A549 (cell line): ENCODE measurements at regions not wholly inside any gene's neighbourhood (a gene's known extent, or its start where the extent isn't known, plus 50 kb on each side); places are given as distances from the start of the nearest gene placed in this dataset.

Experiments
- ATAC-seq, 2 experiments: fragments of 200-7000 bp in 1 of 2; fragments of >200 bp in 1 of 2; cut with Nextera tagmentation in 1 of 2; cut with Tn5 transposase in 1 of 2; 3 replicates each; pipeline versions ENCODE4 v1.8.0 to v1.9.1; 2018 to 2020; ENCODE audit warnings: mild to moderate bottlenecking in 1 of 2, moderate library complexity in 1 of 2
- CTCF ChIA-PET: fragments of 300-600 bp; sonication (Branson Sonifier 250); formaldehyde crosslinking; extraction: SDS; loops from one replicate; lab custom pipeline; 2021; ENCODE audit warnings: antibody characterized with exemption, inconsistent platforms; lab: Yijun Ruan, JAX
- POLR2A ChIA-PET: fragments of 350-600 bp; formaldehyde crosslinking; extraction: SDS; loops from one replicate; lab custom pipeline; 2021; ENCODE audit warnings: antibody characterized with exemption, inconsistent platforms; lab: Yijun Ruan, JAX
- DNase-seq, 2 experiments: peaks; one replicate each; pipeline versions ENCODE4 v3.0.0 to v3.0.0-alpha.2; 2011 to 2016; ENCODE audit warnings: low read depth in 1 of 2, low spot score in 1 of 2
- FAIRE-seq: peaks from 2 replicates; lab custom pipeline; 2011; peaks lifted over from hg19 to GRCh38; lab: Jason Lieb, UNC
- H3K27ac ChIP-seq, 2 experiments: fragments of >200 bp; sonication (Bioruptor Twin); formaldehyde crosslinking; 3 replicates each; pipeline ENCODE4 v1.5.1; 2016 to 2017
- H3K4me1 ChIP-seq: fragments of >200 bp; sonication (Bioruptor Twin); formaldehyde crosslinking; 3 replicates; pipeline ENCODE4 v1.6.1; 2016
- H3K4me2 ChIP-seq: fragments of >200 bp; sonication (Bioruptor Twin); formaldehyde crosslinking; 3 replicates; pipeline ENCODE4 v1.6.1; 2016
- H3K4me3 ChIP-seq: fragments of >200 bp; sonication (Bioruptor Twin); formaldehyde crosslinking; 3 replicates; pipeline ENCODE4 v1.5.1; 2016
- H3K9me3 ChIP-seq: fragments of >200 bp; sonication (Bioruptor Twin); formaldehyde crosslinking; 3 replicates; pipeline ENCODE4 v1.6.1; 2016
- BHLHE40 ChIP-seq: IDR thresholded peaks from 2 replicates; pipeline ENCODE4 v1.6.1; 2012; ENCODE audit warnings: low read depth, low read length, inconsistent platforms
- CHD4 ChIP-seq: fragments of 200-600 bp; sonication (generic); IDR thresholded peaks from 2 replicates; pipeline ENCODE4 v1.6.1; 2016; ENCODE audit warnings: antibody characterized with exemption, mild to moderate bottlenecking, borderline replicate concordance
- EHF ChIP-seq: fragments of 250-450 bp; sonication (Bioruptor Pico); IDR thresholded peaks from 2 replicates; pipeline ENCODE4 v1.5.0; 2020; ENCODE audit warnings: mild to moderate bottlenecking
- EHMT2 ChIP-seq: fragments of 200-600 bp; sonication (generic); IDR thresholded peaks from 2 replicates; pipeline ENCODE4 v1.6.1; 2016; ENCODE audit warnings: antibody characterized with exemption, low read depth, mild to moderate bottlenecking, moderate library complexity
- EP300 ChIP-seq, 2 experiments: fragments of >200 bp; sonication (Bioruptor Twin); formaldehyde crosslinking; IDR thresholded peaks; 2 replicates in 1 of 2; 3 replicates in 1 of 2; pipeline ENCODE4 v1.6.1; 2016 to 2017
- ESRRA ChIP-seq: fragments of 150-350 bp; IDR thresholded peaks from 2 replicates; pipeline ENCODE4 v1.6.1; 2014; ENCODE audit warnings: mild to moderate bottlenecking, low read length, borderline replicate concordance
- FOSB ChIP-seq: fragments of 250-450 bp; sonication (Bioruptor Pico); IDR thresholded peaks from 2 replicates; pipeline ENCODE4 v1.5.0; 2020; ENCODE audit warnings: mild to moderate bottlenecking, moderate library complexity
- FOSL2 ChIP-seq, 2 experiments: fragments of 450-650 bp in 1 of 2; fragments of >200 bp in 1 of 2; sonication (Bioruptor Twin) in 1 of 2; formaldehyde crosslinking; IDR thresholded peaks; 2 replicates each; pipeline versions ENCODE4 v1.5.0 to v1.6.1; 2016 to 2020; ENCODE audit warnings: mild to moderate bottlenecking in 1 of 2, moderate library complexity in 1 of 2
- FOXS1 ChIP-seq: fragments of 250-450 bp; sonication (Bioruptor Pico); IDR thresholded peaks from 2 replicates; pipeline ENCODE4 v1.5.0; 2020; ENCODE audit warnings: mild to moderate bottlenecking, moderate library complexity
- GATA3 ChIP-seq: IDR thresholded peaks from 2 replicates; pipeline ENCODE4 v1.6.1; 2012; ENCODE audit warnings: borderline replicate concordance
- HEYL ChIP-seq: fragments of 250-450 bp; sonication (Bioruptor Pico); IDR thresholded peaks from 2 replicates; pipeline ENCODE4 v1.8.0; 2021; ENCODE audit warnings: mild to moderate bottlenecking, moderate library complexity
- MYC ChIP-seq: IDR thresholded peaks from 2 replicates; pipeline ENCODE4 v1.6.1; 2012; ENCODE audit warnings: mild to moderate bottlenecking, inconsistent platforms, low read length, improper control_type of control experiment, borderline replicate concordance
- NPAS2 ChIP-seq: fragments of 250-450 bp; sonication (Bioruptor Pico); IDR thresholded peaks from 2 replicates; pipeline ENCODE4 v1.8.0; 2022; ENCODE audit warnings: mild to moderate bottlenecking, moderate library complexity, borderline replicate concordance
- RAD21 ChIP-seq, 2 experiments: fragments of >200 bp in 1 of 2; sonication (Bioruptor Twin) in 1 of 2; formaldehyde crosslinking in 1 of 2; IDR thresholded peaks in 1 of 2; conservative IDR thresholded peaks in 1 of 2; 2 replicates in 1 of 2; 3 replicates in 1 of 2; pipeline ENCODE4 v1.6.1; 2012 to 2018; ENCODE audit warnings: inconsistent platforms in 1 of 2
- RCOR1 ChIP-seq: fragments of 150-350 bp; IDR thresholded peaks from 2 replicates; pipeline ENCODE4 v1.6.1; 2014; ENCODE audit warnings: antibody characterized with exemption, low read length, low read depth
- RFX5 ChIP-seq: fragments of 450-650 bp; IDR thresholded peaks from 2 replicates; pipeline ENCODE4 v1.7.1; 2014; ENCODE audit warnings: antibody characterized with exemption, mild to moderate bottlenecking, moderate library complexity
- TP53 ChIP-seq: fragments of 250-450 bp; sonication (Bioruptor Pico); IDR thresholded peaks from 2 replicates; pipeline ENCODE4 v1.5.0; 2021; ENCODE audit warnings: mild to moderate bottlenecking, moderate library complexity
- ZC3H11A ChIP-seq: fragments of 450-650 bp; IDR thresholded peaks from 2 replicates; pipeline ENCODE4 v1.6.1; 2014; ENCODE audit warnings: antibody characterized with exemption, mild to moderate bottlenecking
- ZNF302 ChIP-seq: fragments of 250-450 bp; sonication (Bioruptor Pico); IDR thresholded peaks from 2 replicates; pipeline ENCODE4 v1.9.0; 2021; ENCODE audit warnings: inconsistent platforms, mild to moderate bottlenecking, moderate library complexity
- ZSCAN20 ChIP-seq: fragments of 250-450 bp; sonication (Bioruptor Pico); IDR thresholded peaks from 2 replicates; pipeline ENCODE4 v1.8.0; 2022; ENCODE audit warnings: mild to moderate bottlenecking, moderate library complexity
- WGBS: methylation state at CpG from one replicate; pipeline ENCODE4 v1.1.6; 2017; ENCODE audit errors: missing lambda C conversion rate; 5-methylcytosine and 5-hydroxymethylcytosine counted together
- TF ChIP-seq, protein P1 (sequence below): IDR thresholded peaks from 2 replicates; pipeline ENCODE4 v1.6.1; 2012
- TF ChIP-seq, protein P2 (sequence below): IDR thresholded peaks from 2 replicates; pipeline ENCODE4 v1.6.1; 2012; ENCODE audit warnings: low read depth, borderline replicate concordance
- TF ChIP-seq, protein P3 (sequence below): fragments of 150-350 bp; IDR thresholded peaks from 2 replicates; pipeline ENCODE4 v1.6.1; 2014; ENCODE audit warnings: low read depth, mild to moderate bottlenecking, low read length
- TF ChIP-seq, protein P4 (sequence below): fragments of >200 bp; sonication (Bioruptor Twin); formaldehyde crosslinking; IDR thresholded peaks from 2 replicates; pipeline ENCODE4 v1.6.1; 2016
- TF ChIP-seq, protein P5 (sequence below): fragments of 450-650 bp; IDR thresholded peaks from 2 replicates; pipeline ENCODE4 v1.6.1; 2014; ENCODE audit warnings: antibody characterized with exemption

DNA sequence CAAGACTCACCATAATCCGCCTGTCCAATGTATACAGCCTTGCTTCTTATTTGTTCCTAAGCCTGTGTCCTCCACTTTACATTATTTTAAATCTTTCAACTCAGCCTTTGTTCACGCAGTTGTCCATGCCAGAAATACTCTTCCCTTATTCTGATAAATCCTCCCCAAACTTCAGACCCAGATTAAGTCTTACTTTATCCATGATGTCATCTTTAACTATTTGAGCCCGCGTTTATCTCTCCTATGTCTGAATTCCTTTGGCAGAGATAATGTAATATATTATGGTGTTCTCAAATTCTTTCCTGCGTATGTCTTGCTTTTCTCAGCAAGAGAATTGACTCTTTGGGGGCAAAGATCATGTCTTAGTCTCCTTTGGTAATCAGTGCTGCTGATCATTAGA, 129.6 kb downstream of the LUZP4 start (continued):
- TF ChIP-seq RFX5 (no peak), FOXS1 (no peak), NPAS2 (CRISPR knock-in tag) (no peak), EP300 (IDR thresholded peaks at IDR 0.05) (no peak), ESRRA (no peak)
- TF ChIP-seq, protein P1, sequence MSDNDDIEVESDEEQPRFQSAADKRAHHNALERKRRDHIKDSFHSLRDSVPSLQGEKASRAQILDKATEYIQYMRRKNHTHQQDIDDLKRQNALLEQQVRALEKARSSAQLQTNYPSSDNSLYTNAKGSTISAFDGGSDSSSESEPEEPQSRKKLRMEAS: no peak
- TF ChIP-seq, protein P2, sequence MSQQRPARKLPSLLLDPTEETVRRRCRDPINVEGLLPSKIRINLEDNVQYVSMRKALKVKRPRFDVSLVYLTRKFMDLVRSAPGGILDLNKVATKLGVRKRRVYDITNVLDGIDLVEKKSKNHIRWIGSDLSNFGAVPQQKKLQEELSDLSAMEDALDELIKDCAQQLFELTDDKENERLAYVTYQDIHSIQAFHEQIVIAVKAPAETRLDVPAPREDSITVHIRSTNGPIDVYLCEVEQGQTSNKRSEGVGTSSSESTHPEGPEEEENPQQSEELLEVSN: no peak

DNA sequence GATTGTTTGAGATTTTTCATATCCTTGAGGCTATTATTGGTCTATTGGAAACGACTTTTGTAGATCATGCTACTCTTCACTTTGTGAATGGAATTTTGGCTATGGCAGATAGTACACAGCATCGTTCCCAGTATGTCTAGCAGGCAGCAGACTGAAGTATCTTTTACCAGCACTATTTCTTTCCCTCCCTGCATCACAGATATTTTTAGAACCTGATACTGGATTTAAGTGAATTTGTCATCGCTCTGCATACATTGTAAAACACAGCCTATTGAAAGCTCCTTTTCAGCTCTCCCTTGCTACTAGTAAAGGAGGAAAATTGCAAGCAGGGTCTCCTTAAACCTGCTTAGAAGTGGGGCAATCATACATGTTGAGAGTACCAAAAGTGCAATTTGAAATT, 133.6 kb downstream of the LUZP4 start:
- CTCF ChIA-PET: no interaction called here
- FAIRE-seq: peak; percentile 7

DNA sequence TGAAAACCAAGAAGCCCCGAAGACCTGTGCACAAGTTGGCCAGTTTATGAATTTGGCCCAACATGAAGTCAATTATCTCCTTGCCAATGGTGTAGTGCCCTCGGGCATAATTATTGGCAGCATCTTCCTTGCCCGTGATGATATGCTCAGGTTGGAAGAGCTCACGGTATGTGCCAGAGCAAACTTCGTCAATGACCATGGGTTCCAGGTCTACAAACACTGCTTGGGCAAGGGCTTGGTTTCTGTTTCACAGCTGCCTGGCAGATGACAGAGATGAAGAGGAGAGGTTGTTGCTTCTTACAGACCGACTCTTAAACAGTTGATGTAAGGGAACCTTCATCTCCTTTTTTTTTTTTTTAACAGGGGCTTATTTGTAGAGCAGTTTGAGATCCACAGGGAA, 135.6 kb upstream of the PLS3 start:
- Histone ChIP-seq H3K27ac (no peak overlapping the region), H3K4me3 (no peak overlapping the region), H3K4me1 (no peaks in the 10 kb centered on the region), H3K9me3 (no peaks in the 10 kb centered on the region), H3K4me2 (no peak overlapping the region)
- FAIRE-seq (peak; percentile 74), ATAC-seq (no peak), DNase-seq (no peak)
- WGBS: 44% methylated on average over 6 of the region's 6 CpGs
- TF ChIP-seq ZNF302 (CRISPR knock-in tag) (no peak), HEYL (no peak), EP300 (IDR thresholded peaks at IDR 0.05) (no peak), TP53 (no peak)
- ChIA-PET POLR2A (no interaction called here), CTCF (interaction anchor here (1.2 kb wide), 1 partner anchor 28 kb away, joined by 3 read pairs; no protein-coding TSS in a partner anchor)

More for the DNA sequence above, 133.6 kb downstream of the LUZP4 start:
- TF ChIP-seq RCOR1 (no peak), BHLHE40 (no peak), EHF (CRISPR knock-in tag) (no peak), MYC (no peak), EHMT2 (no peak), FOSB (CRISPR knock-in tag) (no peak), GATA3 (no peak), RFX5 (no peak), RAD21 (conservative IDR thresholded peaks at IDR 0.05 in 1 of 2, IDR thresholded peaks at IDR 0.05 in 1 of 2) (no peak), ZSCAN20 (no peak), ZC3H11A (no peak), FOSL2 (IDR thresholded peaks at IDR 0.05) (no peak), FOSL2 (CRISPR knock-in tag; IDR thresholded peaks at IDR 0.05) (no peak), CHD4 (no peak)
- TF ChIP-seq, protein P3, sequence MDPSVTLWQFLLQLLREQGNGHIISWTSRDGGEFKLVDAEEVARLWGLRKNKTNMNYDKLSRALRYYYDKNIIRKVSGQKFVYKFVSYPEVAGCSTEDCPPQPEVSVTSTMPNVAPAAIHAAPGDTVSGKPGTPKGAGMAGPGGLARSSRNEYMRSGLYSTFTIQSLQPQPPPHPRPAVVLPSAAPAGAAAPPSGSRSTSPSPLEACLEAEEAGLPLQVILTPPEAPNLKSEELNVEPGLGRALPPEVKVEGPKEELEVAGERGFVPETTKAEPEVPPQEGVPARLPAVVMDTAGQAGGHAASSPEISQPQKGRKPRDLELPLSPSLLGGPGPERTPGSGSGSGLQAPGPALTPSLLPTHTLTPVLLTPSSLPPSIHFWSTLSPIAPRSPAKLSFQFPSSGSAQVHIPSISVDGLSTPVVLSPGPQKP: no peak
- TF ChIP-seq, protein P2: no peak
- TF ChIP-seq, protein P4, sequence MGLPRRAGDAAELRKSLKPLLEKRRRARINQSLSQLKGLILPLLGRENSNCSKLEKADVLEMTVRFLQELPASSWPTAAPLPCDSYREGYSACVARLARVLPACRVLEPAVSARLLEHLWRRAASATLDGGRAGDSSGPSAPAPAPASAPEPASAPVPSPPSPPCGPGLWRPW: no peak
- TF ChIP-seq, protein P5, sequence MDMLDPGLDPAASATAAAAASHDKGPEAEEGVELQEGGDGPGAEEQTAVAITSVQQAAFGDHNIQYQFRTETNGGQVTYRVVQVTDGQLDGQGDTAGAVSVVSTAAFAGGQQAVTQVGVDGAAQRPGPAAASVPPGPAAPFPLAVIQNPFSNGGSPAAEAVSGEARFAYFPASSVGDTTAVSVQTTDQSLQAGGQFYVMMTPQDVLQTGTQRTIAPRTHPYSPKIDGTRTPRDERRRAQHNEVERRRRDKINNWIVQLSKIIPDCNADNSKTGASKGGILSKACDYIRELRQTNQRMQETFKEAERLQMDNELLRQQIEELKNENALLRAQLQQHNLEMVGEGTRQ: no peak
- no peak overlapping the region for H3K4me2 ChIP-seq
- DNase-seq: no peak
- no peak overlapping the region for H3K27ac ChIP-seq
- H3K4me3 ChIP-seq: no peak overlapping the region
- H3K9me3 ChIP-seq: no peaks in the 10 kb centered on the region
- WGBS: 49% methylated on average over 3 of the region's 3 CpGs
- ATAC-seq: no peak
- no peaks in the 10 kb centered on the region for H3K4me1 ChIP-seq
- POLR2A ChIA-PET: no interaction called here
